ENCODE measurements at regions not wholly inside any gene's neighbourhood (a gene's known extent, or its start where the extent isn't known, plus 50 kb on each side); places are given as distances from the start of the nearest gene placed in this dataset.
"Not testable (repeated sequence)": the region's sequence is repeated elsewhere in the genome, so short reads cannot be mapped to it uniquely, and the experiment has no call there.

- DNase-seq, result no peak
Measured at GRCh38 chr6:14218519-14218800, 100.9 kb downstream of the CD83 start.

- DNase-seq, result no peak
Measured at GRCh38 chr6:14221564-14222279, 104.2 kb downstream of the CD83 start.

DNA sequence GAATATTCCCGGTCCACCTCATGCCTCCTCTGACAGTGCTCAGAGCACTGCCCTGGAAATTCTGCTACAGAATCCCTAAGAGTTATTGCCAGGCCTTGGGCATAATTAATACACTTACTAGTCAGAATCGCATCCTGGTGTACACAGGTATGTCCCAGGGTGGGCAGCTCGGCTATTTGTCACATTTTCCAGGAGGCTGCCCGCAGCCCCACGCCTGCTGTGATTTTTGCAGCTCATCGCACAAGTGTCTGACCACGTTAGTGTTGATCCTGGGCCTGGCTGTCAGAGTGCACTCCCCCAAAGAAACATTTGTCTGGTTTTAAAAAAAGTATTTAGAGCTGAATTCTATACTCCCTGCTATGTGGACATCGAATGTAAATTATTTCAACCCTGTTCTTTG is 105.4 kb downstream of the CD83 start:
- peak; percentile 74 for DNase-seq

DNA sequence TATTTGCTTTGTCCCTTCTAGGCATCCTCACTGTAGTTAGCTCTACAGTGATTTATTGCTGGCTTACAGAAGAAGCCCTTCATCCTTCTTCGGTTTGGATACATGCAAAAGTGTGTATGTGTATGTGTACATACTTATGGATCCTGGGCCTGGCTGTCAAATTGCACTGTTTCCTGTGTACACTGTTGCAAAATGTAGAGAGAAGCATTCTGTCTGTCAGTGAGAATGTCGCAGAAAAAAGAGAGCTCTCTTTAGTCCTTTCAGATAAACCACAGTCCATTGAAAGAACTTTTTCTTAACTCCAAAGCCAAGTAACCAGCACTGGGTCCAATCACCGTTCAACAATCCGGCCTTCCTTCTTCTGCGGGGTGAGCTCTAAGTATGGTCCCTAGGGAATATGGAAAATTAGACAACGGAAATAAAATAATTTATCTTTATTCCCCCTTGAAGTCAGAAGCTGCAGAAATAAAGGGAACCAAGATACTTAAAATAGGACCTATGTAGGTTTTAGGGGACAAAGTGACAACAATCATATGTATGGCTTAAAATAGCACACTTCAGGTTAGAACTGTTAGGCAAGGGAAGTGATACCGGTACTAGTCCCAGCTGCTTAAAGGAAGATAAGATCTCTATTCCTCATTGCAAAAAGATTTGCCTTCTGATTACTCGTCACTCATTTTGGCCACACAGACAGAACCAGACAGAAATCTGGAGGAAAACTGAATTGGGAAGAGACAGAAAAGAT is 107.0 kb downstream of the CD83 start:
- DNase-seq, result no peak

GRCh38 chr6:14226051-14226660 is 108.6 kb downstream of the CD83 start:
- DNase-seq, result no peak

DNA sequence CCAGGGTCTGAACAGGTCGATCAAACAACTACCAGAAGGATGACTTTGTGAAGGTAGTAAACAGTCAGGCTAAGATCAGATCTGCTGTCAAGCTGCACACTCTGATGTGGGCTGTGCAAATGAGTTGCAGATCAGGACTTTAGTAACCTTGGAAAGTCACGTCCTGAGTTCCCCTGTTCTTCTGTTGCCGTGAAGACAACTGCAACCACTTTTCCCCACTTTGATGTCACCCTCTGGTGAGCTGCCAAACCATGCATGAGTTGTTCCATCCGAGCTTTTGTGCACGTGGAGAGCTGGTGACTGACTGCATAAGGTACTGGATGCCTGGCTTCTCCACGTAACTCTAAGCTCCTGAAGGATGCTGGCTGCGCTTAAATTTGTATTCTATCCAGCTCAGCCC is 111.0 kb downstream of the CD83 start:
- DNase-seq, result no peak

GRCh38 chr6:14231071-14231483 is 113.5 kb downstream of the CD83 start:
- no peak for DNase-seq

DNA sequence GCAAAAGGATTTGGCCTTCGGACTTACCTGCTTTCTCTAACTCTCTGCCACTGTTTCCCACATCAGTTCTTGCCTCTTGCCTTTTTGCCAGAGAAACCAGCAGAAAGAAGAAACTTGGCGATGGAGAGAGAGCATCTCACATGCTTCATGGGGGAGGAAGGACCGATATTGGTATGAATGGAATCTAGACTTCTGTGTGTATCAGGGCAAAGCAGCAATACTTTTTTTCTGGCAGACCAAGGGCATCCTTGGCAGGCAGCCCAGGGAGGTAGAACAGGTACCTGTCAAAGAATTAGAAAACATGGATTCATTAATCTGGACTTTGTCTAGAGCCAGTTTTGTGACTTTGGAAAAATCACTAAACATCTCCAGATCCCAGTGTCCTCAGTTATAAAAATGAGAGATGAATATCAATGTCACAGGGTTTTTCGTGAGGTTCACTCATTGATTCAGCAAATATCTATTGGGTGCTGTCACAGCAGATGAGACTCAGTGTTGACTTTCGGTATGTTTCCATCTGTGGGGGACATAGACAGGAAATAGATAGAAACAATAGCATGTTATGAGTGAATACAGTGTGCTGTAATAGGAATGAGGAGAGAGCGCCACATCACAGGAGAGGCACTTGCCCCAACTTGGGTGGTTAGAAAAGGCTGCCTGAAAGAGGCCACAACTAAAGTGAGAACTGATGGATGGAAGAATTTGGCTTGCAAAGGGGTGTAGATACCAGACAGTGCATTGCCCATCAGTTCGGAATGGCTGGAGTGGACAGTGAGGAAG is 114.1 kb downstream of the CD83 start:
- DNase-seq, result no peak

DNA sequence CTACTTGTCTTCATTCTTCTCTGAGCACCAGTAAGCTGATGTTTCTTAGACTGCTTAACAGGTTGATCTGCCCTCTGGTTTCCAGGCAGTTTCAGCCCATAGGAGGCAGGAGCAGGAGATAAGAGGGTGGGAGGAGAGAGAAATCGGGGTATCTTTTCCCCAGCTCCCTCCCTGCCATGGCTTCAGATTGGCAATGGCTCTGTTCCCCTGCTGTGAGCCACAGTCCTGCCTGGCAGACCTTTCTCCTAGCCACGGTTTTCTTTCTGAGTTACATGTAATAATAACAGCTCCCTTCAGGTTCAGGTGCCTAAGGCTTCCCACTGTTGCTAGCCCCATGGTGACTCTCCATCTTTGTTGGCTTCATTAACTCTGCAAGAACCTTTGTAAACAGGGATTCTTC is 115.3 kb downstream of the CD83 start:
- no peak for DNase-seq

DNA sequence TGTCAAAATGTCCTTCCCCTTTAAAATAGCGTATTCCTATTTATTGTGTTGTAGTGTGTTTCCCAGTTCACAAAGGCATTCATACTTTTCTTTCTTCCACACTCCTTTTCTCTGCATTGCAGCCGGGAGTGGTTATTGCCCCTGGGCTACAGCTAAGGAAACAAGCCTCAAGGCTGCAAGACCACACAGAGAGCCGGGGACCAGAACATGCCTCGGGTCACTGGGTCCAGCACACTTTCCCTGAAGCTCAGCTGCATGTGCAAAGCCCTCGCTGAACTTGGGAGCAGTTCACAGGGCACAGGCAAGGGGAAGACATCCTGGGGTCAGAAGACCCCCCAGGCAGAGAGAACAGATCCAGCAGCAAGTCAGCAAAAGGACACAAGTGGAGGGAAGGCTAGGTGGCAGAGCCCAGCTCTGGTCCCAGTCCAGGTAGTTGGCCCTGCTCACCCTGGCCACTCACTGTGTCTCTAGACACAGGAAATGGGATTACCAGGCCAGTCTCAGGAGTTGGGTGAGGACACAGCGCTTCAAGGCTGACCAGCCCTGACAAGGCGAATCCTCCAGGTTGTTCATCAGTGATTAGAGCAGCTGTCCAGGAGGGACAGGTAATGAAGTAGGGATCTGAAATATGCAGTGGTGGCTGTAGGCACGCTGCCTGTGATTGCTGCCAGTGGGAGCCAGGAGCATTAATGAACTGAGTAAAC is 118.2 kb downstream of the CD83 start:
- no peak for DNase-seq

- DNase-seq, result no peak
Measured at GRCh38 chr6:14239097-14239496, 121.5 kb downstream of the CD83 start.

DNA sequence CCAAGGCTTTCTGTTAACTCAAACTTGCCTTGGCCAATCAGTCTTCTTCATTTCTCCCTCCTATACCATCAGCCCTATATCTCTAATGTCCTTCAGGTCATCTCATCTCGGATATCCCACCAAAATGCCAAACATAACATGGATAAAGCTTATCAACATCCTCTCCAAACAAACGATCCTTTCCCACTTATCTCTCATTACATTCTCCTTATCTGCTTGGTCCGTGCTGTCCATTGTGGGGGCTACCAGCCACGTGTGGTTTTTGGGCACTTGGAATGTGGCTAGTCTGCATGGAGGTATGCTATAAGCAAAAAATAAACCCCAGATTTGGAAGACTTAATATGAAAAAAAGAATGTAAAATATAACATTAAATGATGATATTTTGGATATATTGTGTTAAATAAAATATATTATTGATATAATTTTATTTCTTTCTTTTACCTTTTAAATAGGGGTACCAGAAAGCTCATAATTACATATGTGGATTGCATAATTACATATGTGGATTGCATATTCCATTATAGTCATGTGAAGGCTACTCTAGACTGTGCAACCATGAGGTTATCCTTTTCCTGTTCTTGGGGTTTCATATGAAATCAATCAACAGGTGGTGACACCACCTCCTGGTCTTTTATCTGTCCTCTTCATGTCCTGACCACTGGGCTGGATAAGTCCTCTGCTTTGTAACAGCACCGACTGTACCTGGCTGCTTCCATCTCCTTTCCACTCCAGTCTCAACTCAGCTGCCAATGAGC is 123.0 kb downstream of the CD83 start:
- no peak for DNase-seq

- DNase-seq, result no peak
Measured at GRCh38 chr6:14241255-14242070, 123.9 kb downstream of the CD83 start.

- not testable (repeated sequence) for DNase-seq
Measured at GRCh38 chr6:14242912-14243311, 125.3 kb downstream of the CD83 start.

DNA sequence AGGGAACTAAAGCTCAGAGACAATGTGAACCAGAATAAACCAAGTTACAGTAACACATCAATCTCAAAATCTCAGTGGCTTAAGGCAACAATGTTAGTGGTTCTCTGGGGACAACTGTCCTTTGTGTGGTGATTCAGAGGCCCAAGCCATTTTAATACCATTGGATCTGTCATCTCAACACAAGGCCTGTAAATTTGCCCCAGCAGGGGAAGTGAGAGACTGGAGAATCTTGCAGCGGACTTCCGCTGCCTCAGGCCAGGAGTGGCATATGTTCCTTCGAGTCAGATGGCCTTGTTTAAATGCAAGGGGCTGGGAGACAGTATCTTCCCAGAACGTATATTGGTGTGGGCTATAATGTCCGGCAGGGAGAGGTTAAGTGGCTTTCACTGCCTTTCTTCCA is 126.0 kb downstream of the CD83 start:
- no peak for DNase-seq

DNA sequence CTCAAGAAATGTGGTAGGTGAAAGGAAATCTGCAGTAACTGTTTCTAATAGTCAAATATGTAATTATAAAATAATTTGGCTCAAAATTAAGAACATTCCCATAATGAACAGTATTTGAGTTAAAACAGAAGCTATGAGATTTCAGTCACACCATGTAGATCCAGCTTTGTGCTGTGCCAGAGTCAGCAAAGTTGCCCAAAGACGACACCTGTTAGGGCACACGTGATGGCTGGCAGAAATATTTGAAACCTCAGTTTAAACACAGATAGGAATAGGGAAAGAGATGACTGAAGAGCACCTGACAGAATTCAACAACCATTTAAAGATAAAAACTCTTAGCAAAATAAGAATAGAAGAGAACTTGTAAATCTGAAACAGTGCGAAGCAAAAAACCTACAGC is 129.3 kb downstream of the CD83 start:
- no peak for DNase-seq

DNA sequence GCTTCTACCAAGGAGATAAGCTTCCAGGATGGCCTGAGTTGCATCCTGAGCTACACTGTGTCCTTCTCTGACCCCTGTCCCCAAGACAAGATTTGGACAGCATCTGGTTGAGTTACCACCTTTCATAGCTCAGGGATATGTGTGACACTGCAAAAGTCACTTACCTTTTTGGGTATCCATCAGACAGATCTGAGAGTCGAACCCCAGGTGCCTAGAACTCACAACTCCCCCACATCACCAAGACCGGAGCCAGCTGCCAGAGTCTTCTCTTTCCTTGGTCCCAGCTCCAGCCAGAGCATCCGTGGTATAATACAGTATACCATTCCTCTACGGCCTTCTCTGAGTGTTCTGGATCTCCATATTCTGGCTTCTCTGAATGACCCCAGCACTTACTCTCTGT is 133.0 kb downstream of the CD83 start:
- DNase-seq, result no peak

DNA sequence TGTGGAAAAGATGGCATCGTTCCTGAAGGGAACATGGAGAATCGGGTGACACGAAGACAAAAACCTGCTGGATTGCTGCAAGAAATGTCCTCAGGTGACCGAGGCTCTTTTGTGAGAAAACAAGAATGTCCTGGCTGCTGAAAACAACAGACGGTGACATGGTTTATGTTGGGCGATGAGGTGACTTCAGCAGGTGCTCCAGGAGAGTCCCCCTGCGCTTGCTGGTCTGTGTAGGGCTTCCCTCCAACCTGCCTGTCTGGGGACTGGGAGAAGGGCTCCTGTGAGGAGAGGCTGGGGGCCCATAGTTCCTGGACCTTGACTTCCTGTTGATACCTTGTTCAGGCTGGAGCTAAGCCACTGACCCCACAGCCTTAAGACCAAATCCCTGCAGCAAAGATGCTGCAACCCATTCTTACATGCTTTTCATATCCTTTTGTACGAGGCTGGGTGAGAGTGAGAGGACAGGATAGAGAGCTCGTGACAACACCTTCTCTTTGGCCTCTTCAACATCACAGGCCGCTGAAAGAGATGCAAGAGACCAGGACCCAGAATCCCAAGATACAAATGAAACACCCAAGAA is 134.8 kb downstream of the CD83 start:
- no peak for DNase-seq

GRCh38 chr6:14254505-14254904 is 136.9 kb downstream of the CD83 start:
- DNase-seq, result no peak

DNA sequence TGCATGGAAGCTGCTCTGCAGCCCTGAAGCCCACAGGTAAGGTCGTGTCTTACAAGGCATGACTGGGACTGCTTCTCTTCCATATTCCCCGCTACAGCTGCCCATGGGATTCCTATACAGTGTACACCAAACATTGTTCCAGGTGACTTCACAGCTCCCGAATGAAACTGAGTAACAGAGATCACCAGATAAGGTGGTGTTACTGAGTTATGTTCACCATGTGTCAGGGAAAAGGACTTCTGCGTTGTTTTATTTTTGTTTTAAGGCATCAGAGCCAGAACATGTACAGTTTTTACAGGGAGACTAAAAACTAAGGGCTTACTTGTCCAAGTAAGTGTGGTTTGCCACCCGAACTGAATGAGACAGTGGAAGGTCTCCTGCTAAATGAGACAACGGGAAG is 138.3 kb downstream of the CD83 start:
- DNase-seq, result no peak

DNA sequence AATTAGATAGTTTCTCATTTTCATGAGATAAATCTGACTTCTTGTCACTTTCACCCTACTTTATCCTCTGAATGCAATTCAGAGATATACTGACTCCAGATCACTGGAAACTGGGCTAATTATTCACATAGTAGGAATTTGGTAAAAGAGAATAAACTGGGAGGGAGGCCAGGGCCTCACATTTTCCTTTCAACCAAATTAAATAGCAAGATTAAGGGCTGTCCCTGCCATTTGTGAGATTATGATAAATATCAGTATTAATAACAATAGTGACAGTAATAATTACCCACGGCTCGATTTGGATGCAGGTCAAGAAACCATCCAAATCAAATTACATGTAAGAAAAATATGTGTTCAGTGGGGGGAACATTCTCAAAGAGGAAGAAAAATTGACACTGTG is 140.5 kb downstream of the CD83 start:
- no peak for DNase-seq

Data from eye (tissue), 1 donor.